ENCODE measurements at regions not wholly inside any gene's neighbourhood (a gene's known extent, or its start where the extent isn't known, plus 50 kb on each side); places are given as distances from the start of the nearest gene placed in this dataset.

- ChIA-PET CTCF (ENCODE audit: partially characterized antibody) (interaction anchor here (1.0 to 1.8 kb wide), 3 partner anchors 8 to 13 kb away, joined by 3 to 6 read pairs (median 6); no protein-coding TSS in a partner anchor), POLR2A (ENCODE audit: partially characterized antibody) (interaction anchor here (2.0 kb wide), 1 partner anchor 10 kb away, joined by 6 read pairs; no protein-coding TSS in a partner anchor)
- Histone ChIP-seq H3K4me1 (replicated peaks in 1 of 4; ENCODE audit: control insufficient read depth in 3 of 4, insufficient read depth in 4 of 4, low read length in 3 of 4) (peaks cover 6 to 16% (median 11%) of the 10 kb centered on the region in 4 experiments), H3K27me3 (replicated peaks in 1 of 4; ENCODE audit: control insufficient read depth in 3 of 4, extremely low read depth in 1 of 4, insufficient read depth in 3 of 4, low read length in 3 of 4) (no peaks in the 10 kb centered on the region), H2AK5ac (ENCODE audit: low read depth, low read length) (peak overlapping the region; percentile 1), H3K9me3 (ENCODE audit: insufficient read depth in 2 of 2, low read depth in 1 of 2, low read length in 1 of 2) (no peaks in the 10 kb centered on the region), H2BK5ac (ENCODE audit: low read depth, low read length) (peak overlapping the region; percentile 95; the same call in 1 of the 2 replicates), H2BK20ac (ENCODE audit: low read length) (peak overlapping the region; percentile 91; the same call in 1 of the 2 replicates), H3K23ac (ENCODE audit: insufficient read length) (no peak overlapping the region), H2BK12ac (ENCODE audit: low read depth, low read length) (peak overlapping the region; percentile 88; the same call in 1 of the 2 replicates), H3K79me1 (ENCODE audit: low read depth, low read length) (no peaks in the 10 kb centered on the region), H3K18ac (ENCODE audit: extremely low read depth, low read length) (peak overlapping the region; percentile 80), H3K56ac (replicated peaks; ENCODE audit: insufficient read length, low read depth, low read length) (peak overlapping the region; percentile 11), H2BK15ac (ENCODE audit: low read length) (peak overlapping the region; percentile 46; the same call in 1 of the 2 replicates), H4K91ac (replicated peaks; ENCODE audit: insufficient read length, low read length) (peak overlapping the region; percentile 20), H3K4me2 (ENCODE audit: insufficient read depth in 1 of 2, low read depth in 2 of 2, low read length in 2 of 2) (peak overlapping the region; percentile 30 to 54), H2AFZ (ENCODE audit: low read length) (no peak overlapping the region), H3K27ac (ENCODE audit: low read depth, low read length) (no peak overlapping the region), H3K9ac (replicated peaks in 1 of 4; ENCODE audit: extremely low read depth in 1 of 4, low read depth in 3 of 4, low read length in 3 of 4) (no peak overlapping the region), H4K8ac (ENCODE audit: extremely low read depth, insufficient read depth, low read length) (no peak overlapping the region), H3K36me3 (ENCODE audit: control insufficient read depth in 2 of 4, insufficient read depth in 4 of 4, low read length in 3 of 4) (no peaks in the 10 kb centered on the region), H3K14ac (ENCODE audit: insufficient read length) (no peak overlapping the region), H2BK120ac (replicated peaks; ENCODE audit: low read depth, low read length) (peak overlapping the region; percentile 16), H4K20me1 (replicated peaks in 1 of 2; ENCODE audit: control insufficient read depth in 1 of 2, insufficient read depth in 2 of 2, low read length in 2 of 2) (no peaks in the 10 kb centered on the region), H3K4me3 (ENCODE audit: extremely low read depth in 1 of 4, insufficient read depth in 2 of 4, low read depth in 3 of 4, low read length in 4 of 4) (peak overlapping the region in 1 of 4 experiments; percentile 35; a peak in 1 of 8 replicates), H3K79me2 (ENCODE audit: control insufficient read depth in 1 of 2, insufficient read depth in 2 of 2, low read length in 2 of 2) (no peaks in the 10 kb centered on the region), H3K4ac (replicated peaks; ENCODE audit: insufficient read length, low read depth, low read length) (peak overlapping the region; percentile 41), H4K5ac (ENCODE audit: insufficient read length, low read depth, low read length) (no peak overlapping the region), H3K23me2 (ENCODE audit: low read depth, low read length) (no peaks in the 10 kb centered on the region)
- FAIRE-seq (peak; percentile 69), DNase-seq (ENCODE audit: low read depth in 1 of 2, low spot score in 2 of 2) (no peak)
- 23% methylated on average over 2 of the region's 2 CpGs; no CpG with 5 or more reads in 1 of the 2 experiments for WGBS, 2 experiments (ENCODE audit: extremely low coverage in 1 of 2, insufficient coverage in 1 of 2, insufficient read length in 1 of 2, insufficient replicate concordance in 2 of 2, low coverage in 1 of 2, low lambda C conversion rate in 2 of 2, missing lambda C conversion rate in 1 of 2)
- TF ChIP-seq POLR2A (IDR thresholded peaks at IDR 0.05; ENCODE audit: control extremely low read depth in 1 of 2, low read depth in 2 of 2, low read length in 2 of 2): no peak
Measured at GRCh38 chr16:16868727-16869126, 489.8 kb downstream of the NPIPA7 start.

Measured in H1 (cell line).